ENCODE measurements at regions not wholly inside any gene's neighbourhood (a gene's known extent, or its start where the extent isn't known, plus 50 kb on each side); places are given as distances from the start of the nearest gene placed in this dataset.

DNA sequence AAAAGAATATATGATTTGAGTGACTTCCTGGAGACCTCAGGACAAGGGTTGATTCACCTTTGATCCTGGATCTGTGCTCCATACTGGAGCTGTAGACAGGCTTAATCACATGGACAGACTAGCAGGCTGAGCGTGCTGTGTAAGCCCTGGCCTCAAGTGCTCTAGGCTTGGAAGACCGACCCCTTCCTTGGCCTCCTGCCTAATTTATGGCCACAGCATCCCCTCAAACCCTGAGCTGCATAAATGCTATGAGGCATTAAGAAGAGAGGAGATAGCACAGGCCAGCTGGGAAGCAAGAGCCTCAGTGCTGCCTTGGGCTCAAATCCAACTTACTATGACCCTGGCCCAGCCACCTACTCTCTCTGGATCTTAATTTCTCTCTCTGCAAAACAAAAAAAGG lies 385.1 kb downstream of the BUD13 start:
- TF ChIP-seq, protein P1, sequence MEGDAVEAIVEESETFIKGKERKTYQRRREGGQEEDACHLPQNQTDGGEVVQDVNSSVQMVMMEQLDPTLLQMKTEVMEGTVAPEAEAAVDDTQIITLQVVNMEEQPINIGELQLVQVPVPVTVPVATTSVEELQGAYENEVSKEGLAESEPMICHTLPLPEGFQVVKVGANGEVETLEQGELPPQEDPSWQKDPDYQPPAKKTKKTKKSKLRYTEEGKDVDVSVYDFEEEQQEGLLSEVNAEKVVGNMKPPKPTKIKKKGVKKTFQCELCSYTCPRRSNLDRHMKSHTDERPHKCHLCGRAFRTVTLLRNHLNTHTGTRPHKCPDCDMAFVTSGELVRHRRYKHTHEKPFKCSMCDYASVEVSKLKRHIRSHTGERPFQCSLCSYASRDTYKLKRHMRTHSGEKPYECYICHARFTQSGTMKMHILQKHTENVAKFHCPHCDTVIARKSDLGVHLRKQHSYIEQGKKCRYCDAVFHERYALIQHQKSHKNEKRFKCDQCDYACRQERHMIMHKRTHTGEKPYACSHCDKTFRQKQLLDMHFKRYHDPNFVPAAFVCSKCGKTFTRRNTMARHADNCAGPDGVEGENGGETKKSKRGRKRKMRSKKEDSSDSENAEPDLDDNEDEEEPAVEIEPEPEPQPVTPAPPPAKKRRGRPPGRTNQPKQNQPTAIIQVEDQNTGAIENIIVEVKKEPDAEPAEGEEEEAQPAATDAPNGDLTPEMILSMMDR (IDR thresholded peaks at IDR 0.05; ENCODE audit: low read depth, low read length): no peak
- no peak for TF ChIP-seq EZH2phosphoT487 (IDR thresholded peaks at IDR 0.05; ENCODE audit: low read depth)

Data from OCI-LY3 (cell line).